A673 (cell line): ENCODE measurements at regions not wholly inside any gene's neighbourhood (a gene's known extent, or its start where the extent isn't known, plus 50 kb on each side); places are given as distances from the start of the nearest gene placed in this dataset.

Source experiments
- CTCF ChIP-seq: fragments of 300-800, 200-600 bp; sonication (generic); conservative IDR thresholded peaks from 2 replicates; pipeline ENCODE4 v1.5.1; 2017; ENCODE audit warnings: low read depth, mild to moderate bottlenecking, antibody characterized with exemption, low read length, moderate library complexity, mixed read lengths
- EZH2 ChIP-seq: fragments of 200-600 bp; sonication (generic); IDR thresholded peaks from 2 replicates; pipeline ENCODE4 v1.6.1; 2017; ENCODE audit warnings: borderline replicate concordance, low read depth, mild to moderate bottlenecking, mixed read lengths, antibody characterized with exemption, low read length; ENCODE audit not compliant: poor library complexity, severe bottlenecking

GRCh38 chr4:56731857-56732256, 50.8 kb upstream of the HOPX start:
- TF ChIP-seq CTCF (no peak), EZH2 (no peak)
